NCI-H1417 (cell line): ENCODE measurements at regions not wholly inside any gene's neighbourhood (a gene's known extent, or its start where the extent isn't known, plus 50 kb on each side); places are given as distances from the start of the nearest gene placed in this dataset.

ENCODE experiments used
- DNase-seq, 3 experiments: peaks; one replicate each; lab custom pipeline; 2025; lab: John Stamatoyannopoulos, UW

DNA sequence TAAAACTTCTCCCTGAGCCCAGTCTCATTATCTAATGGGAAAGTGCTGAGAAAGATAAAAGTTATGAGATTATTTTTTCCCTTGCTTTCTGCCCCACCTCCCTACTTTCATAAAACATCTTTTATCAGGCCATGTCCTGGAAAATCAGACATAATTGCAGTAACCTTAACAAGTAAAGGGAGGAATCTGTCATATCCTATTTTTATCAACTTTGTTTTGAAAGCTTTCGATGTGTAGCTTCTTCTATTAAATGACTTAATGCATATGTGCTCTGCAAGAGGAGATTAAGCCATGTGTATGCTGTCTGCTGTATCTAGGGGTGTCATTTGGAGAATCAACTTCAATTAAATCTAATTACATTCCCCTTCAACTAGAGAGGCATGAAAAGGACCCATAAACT, 408.9 kb downstream of the CBLN4 start:
- DNase-seq = no peak

DNA sequence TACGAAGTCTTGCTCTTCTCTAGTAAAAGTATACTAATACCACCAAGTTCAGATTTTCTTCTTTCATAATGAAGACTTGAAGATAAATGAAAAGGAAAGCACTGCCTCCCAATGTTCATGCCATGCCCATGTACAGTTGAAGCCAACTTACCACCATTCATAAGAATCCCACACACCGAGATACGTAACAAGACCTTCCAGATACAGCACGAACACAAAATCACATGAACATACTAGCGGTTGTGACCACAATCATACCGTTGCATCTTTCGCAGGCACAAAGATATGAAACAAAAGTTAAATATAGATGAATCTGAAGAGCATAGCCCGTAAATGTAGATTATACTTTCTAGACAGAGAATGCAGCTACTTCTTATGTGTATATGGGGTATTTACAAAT, 412.5 kb downstream of the CBLN4 start:
- DNase-seq = no peak

DNA sequence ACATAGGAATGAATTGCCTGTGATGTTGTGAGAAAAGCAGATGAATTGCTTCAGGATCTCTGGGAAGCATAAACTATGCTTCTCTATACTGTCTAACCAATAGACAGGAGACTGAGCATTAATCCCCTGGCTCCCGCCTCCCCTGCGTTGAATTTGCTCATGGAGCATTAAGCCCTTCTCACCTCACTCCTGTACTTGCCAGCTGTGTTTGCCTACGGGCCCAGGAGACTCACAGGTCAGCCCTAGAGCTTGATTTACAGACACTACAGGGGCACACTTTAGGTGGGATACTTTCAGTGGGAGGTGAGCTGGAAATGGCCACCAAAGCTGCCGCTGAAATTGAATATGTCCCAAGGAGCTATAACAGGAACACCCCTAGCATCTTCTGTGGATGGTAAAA, 418.7 kb downstream of the CBLN4 start:
- DNase-seq = peak; percentile 8 to 48 (median 33)

DNA sequence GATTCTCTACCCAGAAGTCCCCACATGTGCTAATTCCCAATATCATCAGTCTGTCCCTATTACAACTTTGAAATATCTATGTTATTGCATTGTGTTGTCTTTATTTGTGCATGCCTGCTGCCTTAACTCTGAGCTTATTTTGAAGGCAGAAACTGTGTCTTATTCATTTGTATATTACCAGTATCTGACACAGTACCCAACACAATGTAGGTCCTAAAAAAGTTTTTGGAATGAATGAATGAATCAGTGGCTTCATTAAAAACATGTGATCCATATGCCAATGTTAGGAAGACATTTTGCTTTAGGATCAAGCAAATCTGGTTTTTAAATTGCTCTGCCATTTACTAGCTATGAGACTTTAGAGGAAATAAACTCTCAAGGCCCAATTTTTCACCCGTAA, 420.4 kb downstream of the CBLN4 start:
- no peak for DNase-seq

DNA sequence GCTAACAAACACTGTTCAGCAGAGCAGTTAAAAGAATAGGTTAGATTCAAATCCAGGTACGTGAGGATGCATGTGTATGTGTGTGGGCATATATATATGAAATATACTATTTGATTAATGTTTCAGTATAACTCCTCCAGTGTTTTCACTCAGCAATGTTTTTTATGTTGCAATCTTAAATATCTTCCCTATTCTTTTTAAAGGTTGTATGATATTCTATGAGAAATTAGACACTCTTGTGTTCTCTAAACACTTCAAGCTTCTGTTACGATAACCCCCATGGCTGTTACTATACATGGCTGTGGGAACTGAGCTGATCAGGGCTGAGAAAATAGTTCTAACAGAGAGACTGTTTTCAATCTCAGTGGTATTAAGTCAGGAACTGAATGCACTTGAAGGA, 421.0 kb downstream of the CBLN4 start:
- DNase-seq = no peak

DNA sequence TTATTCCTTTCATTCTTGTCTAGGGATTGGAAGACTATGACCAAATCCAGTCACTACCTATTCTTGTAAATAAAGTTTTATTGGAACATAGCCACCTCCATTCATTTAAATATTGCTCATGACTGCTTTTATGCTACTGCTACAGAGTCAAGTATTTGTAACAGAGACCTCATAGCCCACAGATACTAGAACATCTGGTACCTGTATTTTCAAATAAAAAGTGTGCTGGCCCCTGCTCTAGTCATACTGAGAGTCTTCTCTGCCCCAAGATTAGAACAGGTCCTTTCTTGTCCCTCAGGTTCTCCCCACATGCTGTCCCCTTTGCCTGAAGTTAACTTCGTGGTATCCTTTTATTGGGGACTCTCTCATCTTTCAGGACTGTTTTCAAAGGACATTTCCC, 422.3 kb downstream of the CBLN4 start:
- no peak for DNase-seq

DNA sequence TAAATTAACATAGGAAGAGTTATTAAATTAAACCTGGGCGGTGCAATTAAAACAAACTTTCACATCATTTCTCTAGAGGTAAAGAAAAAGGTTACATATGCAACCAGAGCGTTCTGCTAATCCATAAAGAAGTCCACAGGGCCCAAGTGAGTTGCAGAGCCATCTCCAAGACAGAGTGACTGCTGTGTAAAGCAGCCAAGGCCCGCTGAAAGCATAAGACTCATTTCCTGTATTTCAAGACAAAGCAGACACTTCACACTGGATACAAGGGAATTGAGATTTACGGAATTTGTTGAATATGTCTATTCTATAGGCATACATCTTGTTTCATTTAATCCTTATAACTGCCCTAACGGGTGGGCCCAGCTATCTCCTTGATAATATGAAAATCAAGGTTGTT, 422.8 kb downstream of the CBLN4 start:
- no peak for DNase-seq

DNA sequence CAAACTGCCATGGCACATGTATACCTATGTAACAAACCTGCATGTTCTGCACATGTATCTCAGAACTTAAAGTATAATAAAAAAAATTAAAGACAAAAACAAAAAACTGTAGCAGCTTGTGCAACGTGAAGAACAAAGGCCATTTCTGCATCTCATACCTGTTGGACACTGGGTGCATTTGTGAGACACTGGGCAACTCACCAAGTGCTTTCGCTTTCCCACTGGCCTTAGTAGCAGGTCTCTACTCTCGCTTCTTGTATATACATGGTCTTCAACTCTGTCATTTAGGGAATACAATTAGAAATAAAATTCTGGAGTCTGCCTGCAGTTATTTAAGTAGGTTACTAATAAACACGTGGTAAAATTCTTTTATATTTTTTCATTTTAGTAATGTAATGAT, 423.8 kb downstream of the CBLN4 start:
- DNase-seq = no peak

DNA sequence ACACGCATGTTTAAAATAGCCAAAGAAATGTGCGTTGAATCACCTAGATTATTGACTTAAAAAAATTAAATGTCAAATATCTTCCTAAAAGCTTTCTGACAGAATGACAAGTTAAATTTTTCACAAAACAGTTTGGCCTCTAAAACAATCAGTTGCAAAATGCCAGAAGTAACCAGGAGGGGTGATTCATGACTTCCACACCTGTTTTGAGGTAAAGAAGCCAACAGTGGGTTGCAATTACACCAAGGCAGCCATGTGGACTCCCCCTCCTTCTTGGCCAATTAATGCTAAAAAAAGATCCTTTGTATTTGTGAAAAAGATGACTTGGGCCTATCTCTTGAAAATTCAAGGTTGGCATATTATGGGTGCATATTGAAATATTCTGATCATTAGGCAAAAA, 424.8 kb downstream of the CBLN4 start:
- DNase-seq = no peak

DNA sequence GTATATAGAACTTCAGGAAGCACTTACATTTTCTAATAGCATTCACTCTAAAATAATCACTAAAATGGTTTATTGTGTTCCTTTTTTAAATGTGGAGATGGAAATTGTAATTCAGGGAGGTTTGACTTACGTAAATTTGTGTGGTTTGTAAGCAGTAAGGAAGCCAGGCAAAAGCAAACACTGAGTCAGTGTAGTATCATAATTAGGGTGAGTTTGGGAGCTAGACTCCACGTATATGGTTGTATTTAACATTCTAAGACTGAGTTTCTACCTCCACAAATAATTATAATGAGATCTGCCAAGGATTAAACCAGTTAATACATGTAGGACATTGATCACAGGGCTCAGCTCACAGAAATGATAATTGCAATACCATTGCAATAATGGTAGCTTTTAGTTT, 425.5 kb downstream of the CBLN4 start:
- DNase-seq = no peak

DNA sequence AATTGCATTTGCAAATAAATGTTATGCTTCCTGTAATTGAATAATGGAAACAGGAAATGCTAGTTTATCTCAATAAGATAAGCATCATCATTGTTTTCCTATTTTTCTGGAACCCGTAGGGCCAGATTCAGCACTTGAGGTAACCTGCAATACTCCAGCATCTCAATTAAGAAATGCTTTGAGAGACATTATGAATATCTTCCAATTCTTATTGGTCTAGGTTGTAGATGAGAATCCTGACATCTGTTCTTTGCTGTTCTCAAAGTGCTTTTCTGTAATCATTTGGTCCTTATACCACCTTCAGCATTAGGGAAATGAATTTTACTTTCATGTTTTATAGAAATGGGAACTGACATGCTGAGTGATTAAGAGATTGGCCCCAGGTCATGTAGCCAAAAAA, 428.3 kb downstream of the CBLN4 start:
- DNase-seq = no peak

DNA sequence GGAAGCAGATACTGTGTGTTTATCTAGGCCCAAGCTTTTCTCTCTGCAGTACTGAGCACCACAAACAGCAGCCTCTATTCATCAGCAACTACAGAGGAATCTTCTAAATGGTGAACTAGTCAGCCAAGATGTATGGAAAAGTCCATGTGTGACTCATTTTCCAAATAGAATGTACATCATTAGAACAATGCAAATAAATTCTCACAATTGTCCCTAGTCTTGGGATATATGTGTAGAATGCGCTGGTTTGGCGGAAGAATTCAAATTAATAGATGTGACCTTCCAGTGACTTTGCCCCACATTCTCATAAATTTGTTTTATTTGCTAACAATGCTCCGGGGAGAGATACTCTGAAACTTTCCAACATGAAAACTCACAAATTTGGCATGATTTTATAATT, 436.2 kb downstream of the CBLN4 start:
- DNase-seq = no peak

DNA sequence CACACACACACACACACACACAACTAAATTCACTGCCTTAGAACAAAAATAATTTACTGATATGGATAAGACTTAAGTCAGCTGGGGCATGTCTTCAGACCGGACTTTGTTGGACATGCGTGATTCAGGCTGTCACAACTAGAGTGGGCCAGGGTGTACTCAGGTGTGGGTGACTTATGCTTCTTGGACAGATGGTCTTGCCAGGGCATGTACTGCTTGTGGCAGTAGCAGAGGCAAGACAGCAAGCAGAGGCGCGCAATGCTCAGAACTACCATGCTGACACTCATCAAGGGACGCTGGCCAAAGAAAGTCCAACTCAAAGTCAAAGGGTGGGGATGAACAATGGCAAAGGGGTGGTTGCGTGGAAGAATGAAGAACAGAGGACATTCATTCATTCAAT, 437.5 kb downstream of the CBLN4 start:
- DNase-seq = no peak

DNA sequence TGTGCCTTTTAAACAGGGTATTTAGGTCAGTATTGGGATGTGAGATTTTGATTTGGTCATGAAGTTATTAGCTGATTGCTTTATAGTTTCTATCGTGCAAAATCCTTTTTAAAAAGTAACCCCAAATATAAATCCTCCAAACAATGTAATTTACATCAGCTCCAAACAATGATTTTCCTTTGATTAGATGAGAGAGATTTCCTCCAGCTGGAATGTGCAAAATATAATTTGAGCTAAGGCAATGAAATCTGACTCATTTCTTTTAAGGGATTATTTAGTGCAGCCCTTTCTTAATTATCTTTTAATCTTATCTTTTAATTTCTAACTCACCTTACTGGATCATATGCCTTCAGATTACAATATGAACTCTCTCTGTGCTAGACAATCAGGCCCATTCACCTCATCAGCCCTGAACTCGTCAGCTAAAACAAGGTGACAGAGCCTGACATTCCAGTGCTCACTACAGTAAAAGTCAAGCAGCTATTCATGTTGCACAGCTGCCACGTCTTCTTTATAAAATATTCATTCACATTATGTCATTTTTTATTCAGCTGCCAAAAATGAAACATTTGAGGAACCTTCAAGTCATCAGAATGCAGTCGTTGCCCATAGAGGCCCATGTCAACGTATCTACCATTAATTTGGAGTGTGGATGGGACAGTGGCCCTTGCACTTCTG, 440.1 kb downstream of the CBLN4 start:
- DNase-seq = no peak

DNA sequence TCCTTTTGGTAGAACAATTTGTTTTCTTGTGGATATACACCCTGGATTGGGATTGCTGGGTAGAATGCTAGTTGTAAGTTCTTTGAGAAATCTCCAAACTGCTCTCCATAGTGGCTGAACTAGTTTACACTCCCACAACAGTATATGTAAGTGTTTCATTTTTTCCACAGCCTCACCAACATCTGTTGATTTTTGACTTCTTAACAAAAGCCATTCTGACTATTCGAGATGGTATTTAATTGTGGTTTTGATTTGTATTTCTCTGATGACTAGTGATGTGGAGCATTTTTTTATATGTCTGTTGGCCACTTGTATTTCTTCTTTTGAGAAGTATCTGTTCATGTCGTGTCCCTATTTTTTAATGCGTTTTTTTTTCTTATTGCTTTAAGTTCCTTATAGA, 444.1 kb downstream of the CBLN4 start:
- no peak for DNase-seq

DNA sequence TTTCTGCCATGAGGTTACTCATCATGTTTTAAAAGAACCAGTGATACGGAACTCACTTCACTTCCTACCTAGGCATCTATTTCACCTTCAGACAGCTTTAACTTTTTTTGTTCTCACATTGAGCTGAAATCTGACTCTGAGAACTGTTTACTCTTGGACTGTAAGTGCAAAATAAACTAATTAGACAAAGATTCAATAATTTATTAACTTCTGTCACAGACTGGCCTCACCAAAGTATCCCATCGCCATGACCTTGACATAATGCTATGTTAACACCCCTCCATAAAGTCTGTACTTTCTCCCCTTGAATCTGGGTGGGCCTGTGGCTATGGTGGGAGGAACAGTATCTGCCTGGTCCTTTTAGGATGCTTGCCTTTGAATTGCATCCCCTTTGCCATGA, 448.1 kb downstream of the CBLN4 start:
- DNase-seq = no peak

DNA sequence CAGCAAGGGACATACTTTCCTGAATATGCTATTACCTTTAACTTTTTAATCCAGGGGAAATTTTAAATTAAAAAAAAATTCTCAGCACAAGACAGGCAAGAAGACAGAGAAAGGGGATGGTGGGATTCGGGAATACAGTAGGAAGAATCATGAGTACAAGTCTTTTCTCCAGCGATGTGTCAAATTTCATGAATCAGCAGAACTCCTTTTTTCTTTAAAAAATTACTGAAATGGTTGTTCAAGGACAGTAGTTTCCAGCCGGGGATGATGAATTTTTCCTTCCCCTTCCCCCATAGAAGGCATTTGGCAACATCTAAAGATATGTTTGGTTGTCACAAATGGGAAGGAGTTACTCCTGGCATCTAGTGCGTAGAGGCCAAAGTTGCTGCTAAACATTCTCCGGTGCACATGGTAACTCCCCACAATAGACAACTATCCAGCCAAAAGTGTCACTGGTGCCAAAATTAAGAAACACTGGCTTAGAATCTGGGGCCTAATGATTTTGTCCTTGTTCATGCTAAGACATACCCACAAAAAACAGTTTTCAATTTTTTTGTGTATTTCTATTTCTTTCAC, 450.2 kb downstream of the CBLN4 start:
- DNase-seq = no peak

DNA sequence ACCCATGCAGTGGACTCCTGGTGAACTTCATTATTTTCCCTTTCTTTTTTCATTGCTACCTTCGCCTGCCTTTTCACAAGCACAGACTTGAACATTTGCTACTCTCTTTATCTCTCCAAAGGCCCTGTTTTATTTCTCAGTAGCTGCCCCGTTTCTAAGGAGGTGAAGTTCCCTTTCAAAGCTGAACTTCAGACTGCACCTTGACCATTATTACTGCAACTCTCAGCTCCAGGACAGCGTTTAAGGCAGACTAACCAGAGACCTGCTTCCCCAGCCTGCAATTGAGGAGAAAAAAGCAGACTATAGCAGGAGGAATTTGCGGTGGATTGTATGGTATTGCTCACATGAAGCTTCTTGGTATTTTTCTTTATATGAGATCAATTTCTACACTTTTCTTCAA, 460.7 kb downstream of the CBLN4 start:
- no peak for DNase-seq

DNA sequence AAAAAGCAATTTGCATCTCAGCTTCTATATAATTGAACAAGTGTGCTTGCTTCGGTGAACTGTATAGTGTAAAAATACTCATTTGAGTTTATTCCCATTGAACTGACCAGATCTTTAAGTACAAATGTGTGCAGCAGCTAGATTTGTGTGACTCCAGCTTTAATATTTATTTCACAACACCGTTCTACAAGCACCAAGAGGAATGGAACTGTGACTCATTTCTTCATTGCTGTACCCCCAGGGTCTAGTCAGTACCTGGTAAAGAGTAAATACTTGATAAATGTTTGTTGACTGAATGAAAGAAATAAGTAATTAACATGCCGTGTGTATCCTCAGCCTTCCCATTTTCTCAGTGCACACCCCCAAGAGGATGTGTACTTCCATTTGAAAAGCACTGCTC, 464.8 kb downstream of the CBLN4 start:
- no peak for DNase-seq

DNA sequence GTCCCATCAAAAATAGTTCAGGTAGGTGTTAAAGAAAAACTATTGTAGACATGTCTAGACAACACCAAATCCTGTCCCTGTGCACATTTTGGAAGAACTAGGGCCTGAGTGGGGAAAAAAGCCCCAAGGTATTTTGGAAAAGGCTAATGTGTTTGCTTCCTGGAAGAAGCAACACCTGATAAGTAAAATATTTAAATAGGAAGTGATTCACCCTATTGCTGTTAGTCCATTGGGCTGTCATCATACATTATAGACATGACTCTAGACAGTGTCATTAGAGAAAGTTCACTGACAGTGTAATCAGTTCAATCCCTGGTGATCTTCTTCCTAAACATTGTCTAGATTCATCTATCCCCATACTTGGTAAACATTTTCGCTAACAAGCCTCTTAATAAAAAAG, 465.3 kb downstream of the CBLN4 start:
- DNase-seq = no peak

DNA sequence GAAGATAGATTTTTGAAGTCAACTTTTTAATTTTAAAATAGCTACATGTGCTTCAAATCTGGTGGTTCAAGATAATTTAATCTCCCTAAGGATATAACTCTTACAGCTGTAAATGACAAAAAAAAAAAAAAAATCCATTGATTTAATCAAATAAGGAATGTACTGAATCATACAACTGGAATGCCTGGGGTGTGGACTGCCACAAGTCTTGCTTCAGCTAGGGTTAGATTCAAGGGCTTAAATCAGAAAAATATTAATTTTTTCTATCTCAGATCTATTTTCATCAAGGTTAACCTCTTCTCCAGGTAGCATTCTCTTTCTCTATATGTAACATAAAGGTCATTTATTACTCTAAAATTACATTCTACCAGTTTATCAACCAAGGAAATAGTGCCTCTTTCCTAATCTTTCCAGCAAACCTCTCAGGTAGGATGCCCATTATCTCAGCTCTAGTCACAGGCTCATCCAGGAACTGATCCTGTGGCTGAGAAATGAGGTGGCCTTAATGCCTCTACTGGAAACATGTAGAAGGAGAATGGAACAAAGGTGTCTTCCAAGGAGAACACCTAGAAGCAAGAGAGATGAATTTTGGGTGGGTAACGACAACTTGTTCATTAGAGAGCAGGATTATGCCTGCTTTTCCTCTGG, 466.9 kb downstream of the CBLN4 start:
- DNase-seq = no peak

DNA sequence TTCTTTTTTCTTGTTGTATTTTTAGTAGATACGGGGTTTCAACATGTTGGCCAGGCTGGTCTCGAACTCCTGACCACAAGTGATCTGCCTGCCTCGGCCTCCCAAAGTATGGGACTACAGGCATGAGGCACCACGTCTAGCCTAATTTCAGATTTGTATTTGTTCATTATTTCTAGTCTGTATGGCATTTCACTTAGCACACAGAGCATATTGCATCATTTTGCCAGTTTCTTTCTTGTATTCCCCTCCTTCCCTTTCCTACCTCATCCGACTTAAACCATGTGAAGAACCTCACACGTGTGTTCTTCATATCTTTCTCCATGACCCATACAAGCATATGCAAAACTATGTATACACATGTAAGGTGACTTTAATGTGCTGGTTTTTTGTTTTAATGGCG, 470.0 kb downstream of the CBLN4 start:
- no peak for DNase-seq

DNA sequence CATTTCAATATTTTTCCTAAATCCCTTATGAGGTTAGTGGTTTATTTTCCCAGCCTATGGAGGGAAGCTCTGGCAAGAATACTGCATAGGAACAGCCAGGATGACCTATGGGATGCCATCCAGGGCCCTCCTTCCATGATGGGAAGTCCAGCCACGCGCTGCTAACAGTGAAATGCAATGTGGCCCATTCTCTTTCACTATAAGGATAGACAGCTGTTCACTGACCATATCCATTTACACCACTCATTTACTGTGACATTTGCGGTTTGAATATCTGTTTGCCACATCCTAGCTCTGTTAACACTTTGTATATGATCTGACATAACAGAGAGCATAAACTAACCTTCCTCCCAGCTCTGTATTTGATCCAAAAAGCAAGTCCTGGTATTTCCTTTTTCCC, 471.7 kb downstream of the CBLN4 start:
- no peak for DNase-seq

DNA sequence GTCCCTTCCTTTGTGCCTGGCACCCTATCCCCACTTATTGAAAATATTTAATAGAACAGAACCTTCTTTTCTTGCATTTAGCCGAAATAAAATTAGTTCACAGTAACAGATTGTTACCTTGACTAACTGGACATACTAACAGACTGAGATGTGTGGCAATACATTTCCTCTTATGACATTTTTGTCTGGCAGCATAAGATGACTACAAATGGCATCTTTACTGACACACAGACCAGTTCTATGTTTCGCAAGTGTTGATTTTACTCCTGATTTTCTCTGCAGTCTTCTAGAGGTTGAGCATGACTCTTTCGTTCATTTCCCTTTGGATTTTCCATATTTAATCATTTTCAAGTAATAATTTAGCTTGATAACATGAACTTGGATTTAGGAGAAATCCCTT, 474.6 kb downstream of the CBLN4 start:
- DNase-seq = no peak
